Stomach (tissue), 8 donors: ENCODE measurements at regions not wholly inside any gene's neighbourhood (a gene's known extent, or its start where the extent isn't known, plus 50 kb on each side); places are given as distances from the start of the nearest gene placed in this dataset.

ENCODE experiments used
- DNase-seq, 2 donors: peaks; one replicate each; pipeline versions ENCODE4 v3.0.0 to v3.0.0-alpha.2; 2013 to 2019
- H3K27ac ChIP-seq, 5 donors: fragments of 200-600 bp in 4 of 5; sonication (generic) in 4 of 5; one replicate each; pipeline ENCODE4 v1.5.1; 2013 to 2019; ENCODE audit warnings: mild to moderate bottlenecking in 1 of 5, moderate library complexity in 1 of 5
- H3K27me3 ChIP-seq, 3 donors: fragments of 200-600 bp; sonication (generic); one replicate each; pipeline ENCODE4 v1.5.1; 2017 to 2019; ENCODE audit warnings: mixed run types in 1 of 3
- H3K36me3 ChIP-seq, 4 donors: fragments of 200-600 bp; sonication (generic); 1 replicate in 3 of 4; 2 replicates in 1 of 4; pipeline ENCODE4 v1.5.1; 2016 to 2019
- H3K4me1 ChIP-seq, 4 donors: fragments of 200-600 bp; sonication (generic); one replicate each; pipeline ENCODE4 v1.5.1; 2016 to 2019
- H3K4me3 ChIP-seq, 4 donors: fragments of 200-600 bp; sonication (generic) in 3 of 4; one replicate each; pipeline ENCODE4 v1.5.1; 2016 to 2019; ENCODE audit warnings: mild to moderate bottlenecking in 1 of 4
- H3K9me3 ChIP-seq, 4 donors: fragments of 200-600 bp; sonication (generic); one replicate each; pipeline ENCODE4 v1.5.1; 2016 to 2019
- CTCF ChIP-seq, 7 experiments: fragments of 450-650 bp in 4 of 7; fragments of 200-600 bp in 3 of 7; sonication (generic) in 3 of 7; IDR thresholded peaks; one replicate each; pipeline ENCODE4 v1.5.1; 2016 to 2019; ENCODE audit warnings: antibody characterized with exemption in 7 of 7, control low read depth in 2 of 7, mild to moderate bottlenecking in 1 of 7
- EP300 ChIP-seq: sonication (generic); formaldehyde crosslinking; IDR thresholded peaks from one replicate; pipeline ENCODE4 v1.6.1; 2017; ENCODE audit warnings: antibody characterized with exemption
- POLR2A ChIP-seq, 4 donors: fragments of 450-650 bp; IDR thresholded peaks; one replicate each; pipeline ENCODE4 v1.6.1; 2016; ENCODE audit warnings: antibody characterized with exemption in 4 of 4, control low read depth in 2 of 4, mild to moderate bottlenecking in 1 of 4, moderate library complexity in 1 of 4
- POLR2AphosphoS5 ChIP-seq, 3 donors: sonication (generic); formaldehyde crosslinking; IDR thresholded peaks; one replicate each; pipeline ENCODE4 v1.6.1; 2016; ENCODE audit warnings: antibody characterized with exemption in 3 of 3
- WGBS, 5 donors: extraction: QIAGEN DNeasy Blood & Tissue Kit in 3 of 5; methylation state at CpG; one replicate each; pipeline versions ENCODE4 v1.1.5 to v1.1.7; 2013 to 2018; 5-methylcytosine and 5-hydroxymethylcytosine counted together
- intact Hi-C: fragments of 100-400 bp; cut with DNase I; formaldehyde crosslinking; loops from one replicate; pipeline ENCODE4 v1.15.1; 2023; ENCODE audit warnings: low total_unique reads
- donor health status: healthy with polysubstance abuse.
- donor health status: Bipolar disorder and iron deficiency.
- donor health status: healthy.

- DNase-seq: no peak
- H3K36me3 ChIP-seq: no peaks in the 10 kb centered on the region
- H3K9me3 ChIP-seq: no peaks in the 10 kb centered on the region
- intact Hi-C loops: no loop called here
- TF ChIP-seq POLR2A (IDR thresholded peaks at IDR 0.05) (no peak), EP300 (no peak), POLR2AphosphoS5 (IDR thresholded peaks at IDR 0.05) (no peak), CTCF (IDR thresholded peaks at IDR 0.05) (no peak)
- WGBS, 5 donors: 40 to 52% (median 48%) methylated on average over 6 of the region's 6 CpGs
- H3K4me1 ChIP-seq: no peaks in the 10 kb centered on the region
- H3K4me3 ChIP-seq: no peak overlapping the region
- H3K27ac ChIP-seq: no peak overlapping the region
- no peaks in the 10 kb centered on the region for H3K27me3 ChIP-seq
Measured at GRCh38 chr18:64410685-64411084, 261.8 kb upstream of the LINC00305 start.

GRCh38 chr18:64409511-64409910 is 260.6 kb upstream of the LINC00305 start:
- Histone ChIP-seq H3K27me3 (no peaks in the 10 kb centered on the region), H3K36me3 (no peaks in the 10 kb centered on the region), H3K27ac (no peak overlapping the region), H3K4me1 (no peaks in the 10 kb centered on the region), H3K9me3 (no peaks in the 10 kb centered on the region), H3K4me3 (no peak overlapping the region)
- peak in 1 of 2 donors; percentile 37 for DNase-seq
- intact Hi-C loops: no loop called here
- TF ChIP-seq CTCF (IDR thresholded peaks at IDR 0.05): peak in 2 of 7 experiments; percentile 19 to 26
- no peak for TF ChIP-seq EP300

- WGBS, 5 donors: 41 to 73% (median 60%) methylated on average over 2 of the region's 2 CpGs
- H3K36me3 ChIP-seq: no peaks in the 10 kb centered on the region
- no peak for TF ChIP-seq POLR2A (IDR thresholded peaks at IDR 0.05)
- no peak for TF ChIP-seq CTCF (IDR thresholded peaks at IDR 0.05)
- no peak for TF ChIP-seq POLR2AphosphoS5 (IDR thresholded peaks at IDR 0.05)
- TF ChIP-seq EP300: no peak
- no peak for DNase-seq
- H3K4me3 ChIP-seq: no peak overlapping the region
- no peaks in the 10 kb centered on the region for H3K9me3 ChIP-seq
- H3K4me1 ChIP-seq: no peaks in the 10 kb centered on the region
- intact Hi-C loops: no loop called here
- no peaks in the 10 kb centered on the region for H3K27me3 ChIP-seq
- H3K27ac ChIP-seq: no peak overlapping the region
Measured at GRCh38 chr18:64407606-64408005, 258.7 kb upstream of the LINC00305 start.

- Histone ChIP-seq H3K27ac (no peak overlapping the region), H3K4me3 (no peak overlapping the region), H3K4me1 (no peaks in the 10 kb centered on the region), H3K27me3 (no peaks in the 10 kb centered on the region), H3K9me3 (no peaks in the 10 kb centered on the region), H3K36me3 (no peaks in the 10 kb centered on the region)
- WGBS, 5 donors: 72 to 78% (median 75%) methylated on average over 4 of the region's 4 CpGs
- intact Hi-C loops: no loop called here
- DNase-seq: peak in 1 of 2 donors; percentile 18
- no peak for TF ChIP-seq POLR2AphosphoS5 (IDR thresholded peaks at IDR 0.05)
- no peak for TF ChIP-seq EP300
- TF ChIP-seq POLR2A (IDR thresholded peaks at IDR 0.05): no peak
- no peak for TF ChIP-seq CTCF (IDR thresholded peaks at IDR 0.05)
Measured at GRCh38 chr18:64405161-64405560, 256.3 kb upstream of the LINC00305 start.
